ENCODE measurements at regions not wholly inside any gene's neighbourhood (a gene's known extent, or its start where the extent isn't known, plus 50 kb on each side); places are given as distances from the start of the nearest gene placed in this dataset.

GRCh38 chr2:43019025-43019367 lies 207.4 kb downstream of the ZFP36L2 start:
- TF ChIP-seq, protein P1, sequence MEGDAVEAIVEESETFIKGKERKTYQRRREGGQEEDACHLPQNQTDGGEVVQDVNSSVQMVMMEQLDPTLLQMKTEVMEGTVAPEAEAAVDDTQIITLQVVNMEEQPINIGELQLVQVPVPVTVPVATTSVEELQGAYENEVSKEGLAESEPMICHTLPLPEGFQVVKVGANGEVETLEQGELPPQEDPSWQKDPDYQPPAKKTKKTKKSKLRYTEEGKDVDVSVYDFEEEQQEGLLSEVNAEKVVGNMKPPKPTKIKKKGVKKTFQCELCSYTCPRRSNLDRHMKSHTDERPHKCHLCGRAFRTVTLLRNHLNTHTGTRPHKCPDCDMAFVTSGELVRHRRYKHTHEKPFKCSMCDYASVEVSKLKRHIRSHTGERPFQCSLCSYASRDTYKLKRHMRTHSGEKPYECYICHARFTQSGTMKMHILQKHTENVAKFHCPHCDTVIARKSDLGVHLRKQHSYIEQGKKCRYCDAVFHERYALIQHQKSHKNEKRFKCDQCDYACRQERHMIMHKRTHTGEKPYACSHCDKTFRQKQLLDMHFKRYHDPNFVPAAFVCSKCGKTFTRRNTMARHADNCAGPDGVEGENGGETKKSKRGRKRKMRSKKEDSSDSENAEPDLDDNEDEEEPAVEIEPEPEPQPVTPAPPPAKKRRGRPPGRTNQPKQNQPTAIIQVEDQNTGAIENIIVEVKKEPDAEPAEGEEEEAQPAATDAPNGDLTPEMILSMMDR (IDR thresholded peaks at IDR 0.05; ENCODE audit: low read depth, low read length, poor library complexity, severe bottlenecking), result no peak
- no peak for TF ChIP-seq EZH2phosphoT487 (IDR thresholded peaks at IDR 0.05; ENCODE audit: borderline replicate concordance, low read length)
